ENCODE measurements at regions not wholly inside any gene's neighbourhood (a gene's known extent, or its start where the extent isn't known, plus 50 kb on each side); places are given as distances from the start of the nearest gene placed in this dataset.

GRCh38 chr18:54672846-54673475 is 81.9 kb downstream of the DYNAP start:
- no peaks in the 10 kb centered on the region for H4K20me1 ChIP-seq (ENCODE audit: insufficient read depth, low read length)

GRCh38 chr18:54673936-54674335 is 82.9 kb downstream of the DYNAP start:
- no peaks in the 10 kb centered on the region for H3K36me3 Mint-ChIP-seq
- no CpG with 5 or more reads among the region's 2 CpGs for WGBS (ENCODE audit: insufficient coverage)
- H4K20me1 ChIP-seq (ENCODE audit: insufficient read depth, low read length): no peaks in the 10 kb centered on the region
- intact Hi-C loops (cut with micrococcal nuclease): no loop called here
- H3K36me3 ChIP-seq (replicated peaks in 1 of 2; ENCODE audit: control insufficient read depth in 1 of 2, insufficient read depth in 2 of 2, low read length in 2 of 2): no peaks in the 10 kb centered on the region
- DNase-seq: no peak
- no peaks in the 10 kb centered on the region for H3K4me1 ChIP-seq (ENCODE audit: control insufficient read depth in 1 of 2, insufficient read depth in 2 of 2, low read length in 2 of 2)
- TF ChIP-seq, protein P1, sequence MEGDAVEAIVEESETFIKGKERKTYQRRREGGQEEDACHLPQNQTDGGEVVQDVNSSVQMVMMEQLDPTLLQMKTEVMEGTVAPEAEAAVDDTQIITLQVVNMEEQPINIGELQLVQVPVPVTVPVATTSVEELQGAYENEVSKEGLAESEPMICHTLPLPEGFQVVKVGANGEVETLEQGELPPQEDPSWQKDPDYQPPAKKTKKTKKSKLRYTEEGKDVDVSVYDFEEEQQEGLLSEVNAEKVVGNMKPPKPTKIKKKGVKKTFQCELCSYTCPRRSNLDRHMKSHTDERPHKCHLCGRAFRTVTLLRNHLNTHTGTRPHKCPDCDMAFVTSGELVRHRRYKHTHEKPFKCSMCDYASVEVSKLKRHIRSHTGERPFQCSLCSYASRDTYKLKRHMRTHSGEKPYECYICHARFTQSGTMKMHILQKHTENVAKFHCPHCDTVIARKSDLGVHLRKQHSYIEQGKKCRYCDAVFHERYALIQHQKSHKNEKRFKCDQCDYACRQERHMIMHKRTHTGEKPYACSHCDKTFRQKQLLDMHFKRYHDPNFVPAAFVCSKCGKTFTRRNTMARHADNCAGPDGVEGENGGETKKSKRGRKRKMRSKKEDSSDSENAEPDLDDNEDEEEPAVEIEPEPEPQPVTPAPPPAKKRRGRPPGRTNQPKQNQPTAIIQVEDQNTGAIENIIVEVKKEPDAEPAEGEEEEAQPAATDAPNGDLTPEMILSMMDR (IDR thresholded peaks at IDR 0.05): no peak
- H3K27ac ChIP-seq (ENCODE audit: low read depth in 1 of 2, low read length in 2 of 2): no peak overlapping the region
- H3K27me3 Mint-ChIP-seq (ENCODE audit: low read depth in 3 of 3): peaks cover under 1 to 4% (median 3%) of the 10 kb centered on the region in 3 donors
- no peak overlapping the region for H3K4me2 ChIP-seq (replicated peaks; ENCODE audit: extremely low read depth, low read length, poor library complexity, severe bottlenecking)
- no peaks in the 10 kb centered on the region for H3K79me2 ChIP-seq (ENCODE audit: insufficient read depth, low read length)
- no peak overlapping the region for H3K4me3 Mint-ChIP-seq
- H2AFZ ChIP-seq (ENCODE audit: insufficient read depth, low read depth, low read length, poor library complexity, severe bottlenecking): no peak overlapping the region
- H3K9me3 Mint-ChIP-seq: peaks cover 0 to 2% (median 0%) of the 10 kb centered on the region in 7 donors
- no peak overlapping the region for H3K4me3 ChIP-seq (replicated peaks in 1 of 3; ENCODE audit: low read depth in 2 of 3, low read length in 3 of 3)
- no peaks in the 10 kb centered on the region for H3K4me1 Mint-ChIP-seq
- no peaks in the 10 kb centered on the region for H3K27me3 ChIP-seq (ENCODE audit: control insufficient read depth in 2 of 2, insufficient read depth in 2 of 2, low read length in 2 of 2)
- no peak overlapping the region for H3K27ac Mint-ChIP-seq
- no peak overlapping the region for H3K9ac ChIP-seq (ENCODE audit: insufficient read depth, low read length, poor library complexity, severe bottlenecking)
- H3K9me3 ChIP-seq (replicated peaks in 1 of 2; ENCODE audit: control insufficient read depth in 1 of 2, insufficient read depth in 1 of 2, low read length in 2 of 2): no peaks in the 10 kb centered on the region

More at GRCh38 chr18:54672846-54673475, 81.9 kb downstream of the DYNAP start:
- Histone ChIP-seq H3K79me2 (ENCODE audit: insufficient read depth, low read length) (no peaks in the 10 kb centered on the region), H3K4me1 (ENCODE audit: control insufficient read depth in 1 of 2, insufficient read depth in 2 of 2, low read length in 2 of 2) (no peaks in the 10 kb centered on the region), H3K36me3 (replicated peaks in 1 of 2; ENCODE audit: control insufficient read depth in 1 of 2, insufficient read depth in 2 of 2, low read length in 2 of 2) (no peaks in the 10 kb centered on the region), H3K4me3 (replicated peaks in 1 of 3; ENCODE audit: low read depth in 2 of 3, low read length in 3 of 3) (no peak overlapping the region), H2AFZ (ENCODE audit: insufficient read depth, low read depth, low read length, poor library complexity, severe bottlenecking) (no peak overlapping the region), H3K27me3 (ENCODE audit: control insufficient read depth in 2 of 2, insufficient read depth in 2 of 2, low read length in 2 of 2) (no peaks in the 10 kb centered on the region), H3K9ac (ENCODE audit: insufficient read depth, low read length, poor library complexity, severe bottlenecking) (no peak overlapping the region), H3K4me2 (replicated peaks; ENCODE audit: extremely low read depth, low read length, poor library complexity, severe bottlenecking) (no peak overlapping the region), H3K9me3 (replicated peaks in 1 of 2; ENCODE audit: control insufficient read depth in 1 of 2, insufficient read depth in 1 of 2, low read length in 2 of 2) (no peaks in the 10 kb centered on the region), H3K27ac (ENCODE audit: low read depth in 1 of 2, low read length in 2 of 2) (no peak overlapping the region)
- Mint-ChIP-seq H3K36me3 (no peaks in the 10 kb centered on the region), H3K27me3 (ENCODE audit: low read depth in 3 of 3) (peaks cover 1 to 2% (median 2%) of the 10 kb centered on the region in 3 donors), H3K27ac (no peak overlapping the region), H3K4me3 (no peak overlapping the region), H3K4me1 (no peaks in the 10 kb centered on the region), H3K9me3 (peaks cover 0 to 2% (median 0%) of the 10 kb centered on the region in 7 donors)
- intact Hi-C loops (cut with micrococcal nuclease): no loop called here
- 96% methylated on average over 3 of the region's 6 CpGs for WGBS (ENCODE audit: insufficient coverage)
- TF ChIP-seq, protein P1 (IDR thresholded peaks at IDR 0.05): no peak
- no peak for DNase-seq
